Omental fat pad (tissue), 3 donors: ENCODE measurements at regions not wholly inside any gene's neighbourhood (a gene's known extent, or its start where the extent isn't known, plus 50 kb on each side); places are given as distances from the start of the nearest gene placed in this dataset.

Experiments
- ATAC-seq: fragments of 150-250 bp; one replicate; pipeline ENCODE4 v1.9.1; 2016; ENCODE audit warnings: mild to moderate bottlenecking, moderate library complexity; ENCODE audit not compliant: low FRiP score
- DNase-seq: peaks from one replicate; pipeline ENCODE4 v3.0.0-alpha.2; 2019; ENCODE audit warnings: low spot score
- CTCF ChIP-seq, 3 donors: fragments of 450-650 bp; IDR thresholded peaks; one replicate each; pipeline ENCODE4 v1.5.1; 2016 to 2017; ENCODE audit warnings: antibody characterized with exemption in 3 of 3, mild to moderate bottlenecking in 3 of 3, moderate library complexity in 2 of 3

DNA sequence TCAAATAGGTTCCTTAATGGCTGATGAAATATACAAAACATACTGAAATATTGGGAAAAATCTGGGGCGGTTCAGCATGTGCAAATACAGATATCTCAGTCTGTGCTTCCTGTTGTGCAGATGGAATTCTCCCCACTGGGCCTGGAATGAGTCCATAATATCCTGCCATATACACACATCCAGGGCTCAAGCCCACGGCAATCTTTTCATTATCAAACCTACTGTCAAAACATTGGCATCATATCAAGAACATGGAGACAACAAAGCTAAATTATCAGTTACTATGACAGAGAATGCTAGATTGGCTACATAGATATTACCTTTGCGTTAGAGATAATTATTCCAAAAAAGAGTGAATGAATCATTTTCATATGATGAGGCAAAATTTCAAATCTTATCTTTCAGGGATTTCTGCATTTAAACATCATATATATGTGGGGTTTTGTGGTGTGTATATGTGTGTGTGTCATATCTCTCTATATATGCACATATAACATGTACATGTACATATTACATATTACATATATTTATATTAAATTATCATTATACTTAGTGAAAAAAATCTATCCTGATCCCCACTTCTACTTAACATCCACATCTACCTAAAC lies 713.3 kb downstream of the GBE1 start:
- no peak for TF ChIP-seq CTCF (IDR thresholded peaks at IDR 0.05)
- no peak for ATAC-seq
- DNase-seq: no peak

DNA sequence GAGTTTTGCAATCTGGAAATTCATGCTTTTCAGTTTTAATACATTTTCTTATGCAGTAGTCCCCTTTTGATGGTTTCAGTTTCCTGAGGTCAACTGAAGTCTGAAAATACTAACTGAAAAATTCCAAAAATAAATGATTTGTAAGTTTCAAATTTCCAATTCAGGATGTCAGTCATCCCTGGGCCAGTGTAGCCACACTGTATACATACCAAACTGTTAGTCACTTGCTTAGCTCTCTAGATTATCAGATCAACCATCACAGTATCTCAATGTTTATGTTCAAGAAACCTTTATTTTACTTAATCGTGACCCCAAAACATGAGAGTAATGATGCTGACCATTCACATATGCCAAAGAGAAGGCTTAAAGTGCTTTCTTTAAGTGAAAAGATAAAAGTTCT lies 715.5 kb downstream of the GBE1 start:
- DNase-seq: no peak
- ATAC-seq: no peak
- TF ChIP-seq CTCF (IDR thresholded peaks at IDR 0.05): no peak

GRCh38 chr3:81045246-81045645 lies 716.2 kb downstream of the GBE1 start:
- ATAC-seq (no peak), DNase-seq (no peak)
- no peak for TF ChIP-seq CTCF (IDR thresholded peaks at IDR 0.05)

DNA sequence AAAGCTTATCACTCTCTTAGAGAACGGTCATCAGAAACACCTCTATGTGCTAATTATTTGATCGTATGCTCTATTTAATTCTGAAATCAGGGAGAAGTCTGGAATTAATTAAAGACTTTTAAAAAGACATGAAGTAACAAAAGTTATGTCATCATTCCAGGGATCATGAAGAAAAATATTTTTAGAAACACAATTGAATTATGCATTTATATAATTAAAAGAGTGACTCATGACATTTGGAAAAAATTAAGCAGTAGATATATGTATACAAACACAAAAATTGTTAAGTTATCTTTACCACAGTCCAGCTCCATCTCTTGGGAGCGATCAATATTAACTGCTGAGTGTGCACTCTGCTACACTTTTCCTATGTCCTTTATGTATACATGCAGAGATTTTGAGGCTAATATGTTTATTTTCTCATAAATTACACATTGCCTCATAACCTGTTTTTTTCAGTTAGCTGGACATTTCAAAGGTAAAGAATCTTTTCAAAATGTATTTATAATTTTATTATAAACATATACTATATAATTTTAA lies 717.7 kb downstream of the GBE1 start:
- TF ChIP-seq CTCF (IDR thresholded peaks at IDR 0.05): no peak
- DNase-seq (no peak), ATAC-seq (no peak)

- ATAC-seq (no peak), DNase-seq (no peak)
- no peak for TF ChIP-seq CTCF (IDR thresholded peaks at IDR 0.05)
Observed at GRCh38 chr3:81043009-81043408, 718.4 kb downstream of the GBE1 start.

DNA sequence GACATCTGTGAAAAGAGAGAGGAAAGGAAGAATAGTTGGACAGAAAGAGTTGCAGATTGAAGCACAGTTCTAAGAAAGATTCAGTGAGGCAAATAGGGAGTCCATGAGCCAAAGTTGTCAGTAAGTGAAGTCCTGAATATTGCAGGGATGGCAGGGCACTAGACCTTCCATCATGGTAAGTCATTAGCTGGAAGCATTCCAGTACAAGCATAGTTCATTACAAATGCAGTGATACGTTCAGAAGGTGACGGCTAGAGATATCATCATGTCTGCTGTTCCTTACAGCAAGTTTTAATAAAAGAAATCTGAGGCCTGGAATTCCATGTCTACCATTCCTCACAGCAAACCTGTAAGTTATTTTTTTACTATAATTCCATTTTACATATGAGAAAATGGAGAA lies 720.1 kb downstream of the GBE1 start:
- no peak for ATAC-seq
- no peak for TF ChIP-seq CTCF (IDR thresholded peaks at IDR 0.05)

GRCh38 chr3:81040107-81040506 lies 721.3 kb downstream of the GBE1 start:
- ATAC-seq (no peak), DNase-seq (no peak)
- no peak for TF ChIP-seq CTCF (IDR thresholded peaks at IDR 0.05)

More for the DNA sequence above, 720.1 kb downstream of the GBE1 start:
- no peak for DNase-seq
